Endodermal cell (in vitro differentiated cells): ENCODE measurements at regions not wholly inside any gene's neighbourhood (a gene's known extent, or its start where the extent isn't known, plus 50 kb on each side); places are given as distances from the start of the nearest gene placed in this dataset.
"Not testable (repeated sequence)": the region's sequence is repeated elsewhere in the genome, so short reads cannot be mapped to it uniquely, and the experiment has no call there.

Experiments used
- DNase-seq: peaks from one replicate; pipeline ENCODE4 v3.0.0-alpha.2; 2017
- H3K27ac ChIP-seq: 2 replicates; pipeline ENCODE4 v1.5.1; 2013; ENCODE audit warnings: mild to moderate bottlenecking, low read depth, low read length, moderate library complexity
- H3K27me3 ChIP-seq: 2 replicates; pipeline ENCODE4 v1.6.1; 2013; ENCODE audit warnings: mild to moderate bottlenecking, low read length, moderate library complexity; ENCODE audit not compliant: insufficient read depth, control insufficient read depth, poor library complexity, severe bottlenecking
- H3K36me3 ChIP-seq: 2 replicates; pipeline ENCODE4 v1.7.0; 2013; ENCODE audit warnings: mild to moderate bottlenecking, low read length, moderate library complexity; ENCODE audit not compliant: control insufficient read depth, insufficient read depth
- H3K4me1 ChIP-seq: one replicate; pipeline ENCODE4 v1.7.0; 2013; ENCODE audit warnings: low read length; ENCODE audit not compliant: control insufficient read depth, insufficient read depth
- H3K4me3 ChIP-seq: 2 replicates; pipeline ENCODE4 v1.5.1; 2013; ENCODE audit warnings: mild to moderate bottlenecking, low read length, moderate library complexity
- H3K9ac ChIP-seq: 2 replicates; pipeline ENCODE4 v1.6.1; 2013; ENCODE audit warnings: mild to moderate bottlenecking, low read length, moderate library complexity; ENCODE audit not compliant: poor library complexity, severe bottlenecking; ENCODE audit errors: extremely low read depth
- H3K9me3 ChIP-seq: 2 replicates; pipeline ENCODE4 v1.6.1; 2013; ENCODE audit warnings: mild to moderate bottlenecking, low read length, moderate library complexity; ENCODE audit not compliant: control insufficient read depth
- H3K27ac Mint-ChIP-seq: 2 replicates; pipeline ENCODE4 v1.8.0; 2020; ENCODE audit warnings: mixed read lengths
- H3K27me3 Mint-ChIP-seq: 2 replicates; pipeline ENCODE4 v1.8.0; 2021; ENCODE audit warnings: mild to moderate bottlenecking, mixed read lengths; ENCODE audit not compliant: insufficient read depth
- H3K36me3 Mint-ChIP-seq: 2 replicates; pipeline ENCODE4 v1.8.0; 2020; ENCODE audit warnings: low read depth, mixed read lengths
- H3K4me1 Mint-ChIP-seq: 2 replicates; pipeline ENCODE4 v1.8.0; 2020; ENCODE audit warnings: mixed read lengths
- H3K4me3 Mint-ChIP-seq: 2 replicates; pipeline ENCODE4 v1.8.0; 2020; ENCODE audit warnings: mild to moderate bottlenecking, moderate library complexity, mixed read lengths
- H3K9me3 Mint-ChIP-seq: 2 replicates; pipeline ENCODE4 v1.8.0; 2020; ENCODE audit warnings: mild to moderate bottlenecking, mixed read lengths
- CTCF ChIP-seq: fragments of 200-600 bp; sonication (generic); conservative IDR thresholded peaks from 2 replicates; pipeline ENCODE4 v1.5.0; 2021; ENCODE audit warnings: antibody characterized with exemption, mild to moderate bottlenecking
- WGBS, 2 experiments: methylation state at CpG; one replicate each; pipeline versions ENCODE4 v1.1.5 to v1.1.7; 2013; ENCODE audit warnings: missing lambda C conversion rate in 2 of 2, mixed read lengths in 1 of 2; ENCODE audit not compliant: insufficient coverage in 1 of 2, insufficient read length in 1 of 2; 5-methylcytosine and 5-hydroxymethylcytosine counted together

- Histone ChIP-seq H3K9me3 (peaks cover 52% of the 10 kb centered on the region), H3K27me3 (no peaks in the 10 kb centered on the region), H3K4me3 (no peak overlapping the region), H3K4me1 (no peaks in the 10 kb centered on the region), H3K27ac (no peak overlapping the region), H3K9ac (no peak overlapping the region), H3K36me3 (no peaks in the 10 kb centered on the region)
- no peaks in the 10 kb centered on the region for H3K27me3 Mint-ChIP-seq
- no peak for DNase-seq
- peaks cover 77% of the 10 kb centered on the region for H3K9me3 Mint-ChIP-seq
- no peak overlapping the region for H3K27ac Mint-ChIP-seq
- no peak overlapping the region for H3K4me3 Mint-ChIP-seq
- no peak for TF ChIP-seq CTCF
- no peaks in the 10 kb centered on the region for H3K36me3 Mint-ChIP-seq
- H3K4me1 Mint-ChIP-seq: no peaks in the 10 kb centered on the region
- 76% methylated on average over 2 of the region's 2 CpGs; no CpG with 5 or more reads in 1 of the 2 experiments for WGBS, 2 experiments
These were observed 134.3 kb downstream of the ZNF37A start for GRCh38 chr10:38228394-38228793.

- H3K27ac Mint-ChIP-seq, H3K36me3 ChIP-seq, H3K27me3 ChIP-seq, H3K4me3 Mint-ChIP-seq, H3K4me3 ChIP-seq, H3K9ac ChIP-seq, H3K27ac ChIP-seq, DNase-seq, H3K36me3 Mint-ChIP-seq, H3K4me1 ChIP-seq, H3K27me3 Mint-ChIP-seq, H3K4me1 Mint-ChIP-seq: not testable (repeated sequence)
- WGBS, 2 experiments: 63 to 80% methylated on average over 1 to 2 of the region's 2 CpGs
- H3K9me3 Mint-ChIP-seq: peaks cover 60% of the 10 kb centered on the region
- peaks cover 25% of the 10 kb centered on the region for H3K9me3 ChIP-seq
These were observed 144.3 kb downstream of the ZNF37A start for GRCh38 chr10:38238479-38238878.

GRCh38 chr10:38242061-38242649 lies 148.0 kb downstream of the ZNF37A start:
- H3K4me3 Mint-ChIP-seq, H3K27me3 ChIP-seq, H3K36me3 Mint-ChIP-seq, H3K9ac ChIP-seq, H3K27ac ChIP-seq, H3K4me1 ChIP-seq, DNase-seq, H3K4me1 Mint-ChIP-seq, H3K27ac Mint-ChIP-seq, H3K4me3 ChIP-seq, H3K27me3 Mint-ChIP-seq, H3K36me3 ChIP-seq: not testable (repeated sequence)
- WGBS, 2 experiments: 27% methylated on average over 2 of the region's 2 CpGs; no CpG with 5 or more reads in 1 of the 2 experiments
- H3K9me3 ChIP-seq: peaks cover 27% of the 10 kb centered on the region
- H3K9me3 Mint-ChIP-seq: peaks cover 68% of the 10 kb centered on the region

- peaks cover 35% of the 10 kb centered on the region for H3K9me3 ChIP-seq
- not testable (repeated sequence) for H3K27ac ChIP-seq, H3K36me3 Mint-ChIP-seq, H3K4me1 ChIP-seq, H3K9ac ChIP-seq, H3K36me3 ChIP-seq, DNase-seq, H3K4me3 Mint-ChIP-seq, H3K27me3 Mint-ChIP-seq, H3K27ac Mint-ChIP-seq, H3K4me3 ChIP-seq, H3K4me1 Mint-ChIP-seq, H3K27me3 ChIP-seq
- 13% methylated on average over 1 of the region's 1 CpG; no CpG with 5 or more reads in 1 of the 2 experiments for WGBS, 2 experiments
- H3K9me3 Mint-ChIP-seq: peaks cover 82% of the 10 kb centered on the region
These were observed 154.0 kb downstream of the ZNF37A start for GRCh38 chr10:38248113-38248512.

- peaks cover 81% of the 10 kb centered on the region for H3K9me3 Mint-ChIP-seq
- not testable (repeated sequence) for H3K27me3 Mint-ChIP-seq, H3K36me3 Mint-ChIP-seq, H3K27ac Mint-ChIP-seq, H3K4me1 Mint-ChIP-seq, H3K27me3 ChIP-seq, DNase-seq, H3K4me1 ChIP-seq, H3K4me3 Mint-ChIP-seq, H3K36me3 ChIP-seq, H3K4me3 ChIP-seq, H3K9ac ChIP-seq, H3K27ac ChIP-seq
- WGBS, 2 experiments: 52% methylated on average over 2 of the region's 6 CpGs; no CpG with 5 or more reads in 1 of the 2 experiments
- H3K9me3 ChIP-seq: peaks cover 40% of the 10 kb centered on the region
These were observed 158.4 kb downstream of the ZNF37A start for GRCh38 chr10:38252551-38252950.

- H3K27ac Mint-ChIP-seq, H3K27ac ChIP-seq, H3K4me3 Mint-ChIP-seq, H3K4me1 ChIP-seq, H3K4me3 ChIP-seq, H3K27me3 Mint-ChIP-seq, H3K27me3 ChIP-seq, DNase-seq, H3K9ac ChIP-seq, H3K36me3 ChIP-seq, H3K4me1 Mint-ChIP-seq, H3K36me3 Mint-ChIP-seq: not testable (repeated sequence)
- WGBS, 2 experiments: 73 to 91% methylated on average over 5 to 6 of the region's 6 CpGs
- H3K9me3 Mint-ChIP-seq: peaks cover 58% of the 10 kb centered on the region
- H3K9me3 ChIP-seq: peaks cover 41% of the 10 kb centered on the region
These were observed 173.4 kb downstream of the ZNF37A start for GRCh38 chr10:38267555-38267954.
